ENCODE measurements at regions not wholly inside any gene's neighbourhood (a gene's known extent, or its start where the extent isn't known, plus 50 kb on each side); places are given as distances from the start of the nearest gene placed in this dataset.

DNA sequence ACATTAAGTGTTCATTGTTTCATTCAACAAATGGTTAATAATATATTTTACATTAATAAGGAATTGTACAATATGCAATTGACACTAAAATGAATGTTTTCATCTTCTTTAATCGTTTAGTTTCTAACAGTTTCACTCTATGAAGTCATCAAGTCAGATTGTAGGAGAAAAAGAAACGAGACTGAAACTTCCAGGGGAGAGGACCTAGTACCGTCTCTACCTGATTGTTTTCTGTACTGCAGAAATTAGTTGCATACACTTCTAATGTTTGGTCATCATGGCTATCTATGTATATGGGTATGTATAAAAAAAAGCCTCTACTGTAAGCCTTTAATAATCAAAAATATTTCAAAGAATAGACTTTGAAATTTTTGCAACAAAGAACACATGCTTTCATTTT lies 1350.9 kb downstream of the ARAP2 start:
- Histone ChIP-seq H3K4me3 (ENCODE audit: low read depth, low read length, poor library complexity, severe bottlenecking) (no peak overlapping the region), H3K36me3 (ENCODE audit: insufficient read depth, low read length) (no peaks in the 10 kb centered on the region), H3K9me3 (ENCODE audit: low read length) (no peaks in the 10 kb centered on the region), H3K4me1 (ENCODE audit: insufficient read depth, low read length, severe bottlenecking) (no peaks in the 10 kb centered on the region), H4K20me1 (ENCODE audit: insufficient read depth, low read length) (no peaks in the 10 kb centered on the region), H3K9ac (ENCODE audit: low read length) (no peak overlapping the region), H3K27me3 (ENCODE audit: insufficient read depth, low read length) (no peaks in the 10 kb centered on the region), H3K27ac (ENCODE audit: low read depth, low read length, poor library complexity, severe bottlenecking) (no peak overlapping the region), H3K79me2 (ENCODE audit: insufficient read depth, low read length) (no peaks in the 10 kb centered on the region), H3F3A (ENCODE audit: insufficient read depth, low read length) (no peaks in the 10 kb centered on the region), H3K4me2 (ENCODE audit: low read length) (no peak overlapping the region), H2AFZ (ENCODE audit: low read length) (no peak overlapping the region), H3K9me2 (ENCODE audit: low read depth, low read length) (no peaks in the 10 kb centered on the region)
- TF ChIP-seq, protein P1, sequence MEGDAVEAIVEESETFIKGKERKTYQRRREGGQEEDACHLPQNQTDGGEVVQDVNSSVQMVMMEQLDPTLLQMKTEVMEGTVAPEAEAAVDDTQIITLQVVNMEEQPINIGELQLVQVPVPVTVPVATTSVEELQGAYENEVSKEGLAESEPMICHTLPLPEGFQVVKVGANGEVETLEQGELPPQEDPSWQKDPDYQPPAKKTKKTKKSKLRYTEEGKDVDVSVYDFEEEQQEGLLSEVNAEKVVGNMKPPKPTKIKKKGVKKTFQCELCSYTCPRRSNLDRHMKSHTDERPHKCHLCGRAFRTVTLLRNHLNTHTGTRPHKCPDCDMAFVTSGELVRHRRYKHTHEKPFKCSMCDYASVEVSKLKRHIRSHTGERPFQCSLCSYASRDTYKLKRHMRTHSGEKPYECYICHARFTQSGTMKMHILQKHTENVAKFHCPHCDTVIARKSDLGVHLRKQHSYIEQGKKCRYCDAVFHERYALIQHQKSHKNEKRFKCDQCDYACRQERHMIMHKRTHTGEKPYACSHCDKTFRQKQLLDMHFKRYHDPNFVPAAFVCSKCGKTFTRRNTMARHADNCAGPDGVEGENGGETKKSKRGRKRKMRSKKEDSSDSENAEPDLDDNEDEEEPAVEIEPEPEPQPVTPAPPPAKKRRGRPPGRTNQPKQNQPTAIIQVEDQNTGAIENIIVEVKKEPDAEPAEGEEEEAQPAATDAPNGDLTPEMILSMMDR (IDR thresholded peaks at IDR 0.05; ENCODE audit: low read length): no peak
- TF ChIP-seq EZH2 (IDR thresholded peaks at IDR 0.05; ENCODE audit: borderline replicate concordance, low read length): no peak

DNA sequence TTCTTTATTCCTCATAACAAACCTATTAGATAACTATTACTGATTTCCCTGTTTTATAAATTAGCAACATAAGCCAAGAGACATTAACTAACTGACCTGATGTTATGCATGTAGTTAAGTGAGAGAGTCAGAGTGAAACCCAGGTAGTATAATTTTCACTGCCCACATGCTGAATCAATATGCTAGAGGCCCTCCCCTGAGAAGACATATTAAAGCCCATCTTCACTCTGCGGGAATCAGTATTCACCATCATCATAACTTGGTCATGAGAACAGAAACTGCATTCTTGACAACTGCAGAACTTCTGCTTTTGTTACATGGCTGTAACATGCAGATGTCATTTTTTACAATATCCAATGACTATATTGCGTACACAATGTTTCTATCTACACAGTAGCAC lies 1324.3 kb downstream of the ARAP2 start:
- no peaks in the 10 kb centered on the region for H3K9me3 ChIP-seq (ENCODE audit: low read length)
- H3K36me3 ChIP-seq (ENCODE audit: insufficient read depth, low read length): no peaks in the 10 kb centered on the region
- no peaks in the 10 kb centered on the region for H3K79me2 ChIP-seq (ENCODE audit: insufficient read depth, low read length)
- H2AFZ ChIP-seq (ENCODE audit: low read length): no peak overlapping the region
- no peaks in the 10 kb centered on the region for H3K27me3 ChIP-seq (ENCODE audit: insufficient read depth, low read length)
- H3K4me3 ChIP-seq (ENCODE audit: low read depth, low read length, poor library complexity, severe bottlenecking): no peak overlapping the region
- H3K4me2 ChIP-seq (ENCODE audit: low read length): no peak overlapping the region
- H3K9ac ChIP-seq (ENCODE audit: low read length): no peak overlapping the region
- H3F3A ChIP-seq (ENCODE audit: insufficient read depth, low read length): no peaks in the 10 kb centered on the region
- H3K9me2 ChIP-seq (ENCODE audit: low read depth, low read length): no peaks in the 10 kb centered on the region
- H3K4me1 ChIP-seq (ENCODE audit: insufficient read depth, low read length, severe bottlenecking): no peaks in the 10 kb centered on the region
- H3K27ac ChIP-seq (ENCODE audit: low read depth, low read length, poor library complexity, severe bottlenecking): no peak overlapping the region
- TF ChIP-seq EZH2 (IDR thresholded peaks at IDR 0.05; ENCODE audit: borderline replicate concordance, low read length): no peak
- TF ChIP-seq, protein P1 (IDR thresholded peaks at IDR 0.05; ENCODE audit: low read length): no peak
- no peaks in the 10 kb centered on the region for H4K20me1 ChIP-seq (ENCODE audit: insufficient read depth, low read length)

DNA sequence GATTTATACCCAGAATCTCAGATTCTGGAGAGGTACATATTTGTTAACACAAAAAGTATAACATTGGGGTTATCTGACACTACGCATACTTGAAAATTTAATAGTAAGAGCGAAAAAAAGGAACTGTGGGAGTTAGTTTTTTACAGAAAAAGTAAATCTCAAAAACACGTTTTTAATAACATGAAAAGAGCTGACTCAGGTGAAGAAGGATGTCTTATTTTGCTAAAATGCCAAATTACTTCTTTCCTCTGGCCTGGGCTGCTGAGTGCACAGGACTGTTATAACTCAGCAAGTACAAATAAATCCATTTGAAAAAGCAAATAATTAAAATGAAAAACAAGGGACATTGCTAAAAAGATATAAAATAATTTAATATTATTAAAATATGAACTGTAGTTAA lies 1322.9 kb downstream of the ARAP2 start:
- H3K4me1 ChIP-seq (ENCODE audit: insufficient read depth, low read length, severe bottlenecking): no peaks in the 10 kb centered on the region
- no peaks in the 10 kb centered on the region for H3K9me2 ChIP-seq (ENCODE audit: low read depth, low read length)
- no peaks in the 10 kb centered on the region for H3K27me3 ChIP-seq (ENCODE audit: insufficient read depth, low read length)
- H3K9me3 ChIP-seq (ENCODE audit: low read length): no peaks in the 10 kb centered on the region
- no peak for TF ChIP-seq EZH2 (IDR thresholded peaks at IDR 0.05; ENCODE audit: borderline replicate concordance, low read length)
- TF ChIP-seq, protein P1 (IDR thresholded peaks at IDR 0.05; ENCODE audit: low read length): no peak
- no peaks in the 10 kb centered on the region for H3K79me2 ChIP-seq (ENCODE audit: insufficient read depth, low read length)
- no peak overlapping the region for H3K27ac ChIP-seq (ENCODE audit: low read depth, low read length, poor library complexity, severe bottlenecking)
- no peak overlapping the region for H3K4me3 ChIP-seq (ENCODE audit: low read depth, low read length, poor library complexity, severe bottlenecking)
- H3K36me3 ChIP-seq (ENCODE audit: insufficient read depth, low read length): no peaks in the 10 kb centered on the region
- no peak overlapping the region for H2AFZ ChIP-seq (ENCODE audit: low read length)
- H3K9ac ChIP-seq (ENCODE audit: low read length): no peak overlapping the region
- no peaks in the 10 kb centered on the region for H4K20me1 ChIP-seq (ENCODE audit: insufficient read depth, low read length)
- no peak overlapping the region for H3K4me2 ChIP-seq (ENCODE audit: low read length)
- no peaks in the 10 kb centered on the region for H3F3A ChIP-seq (ENCODE audit: insufficient read depth, low read length)

Data from OCI-LY1 (cell line).